SK-N-SH (cell line): ENCODE measurements at regions not wholly inside any gene's neighbourhood (a gene's known extent, or its start where the extent isn't known, plus 50 kb on each side); places are given as distances from the start of the nearest gene placed in this dataset.

Source experiments
- CTCF ChIA-PET: fragments of 300-600, 350-600 bp; formaldehyde crosslinking; extraction: SDS; loops from one replicate; lab custom pipeline; 2021; lab: Yijun Ruan, JAX
- POLR2A ChIA-PET: fragments of 350-600 bp; sonication (Branson Sonifier 250); formaldehyde crosslinking; extraction: SDS; loops from one replicate; lab custom pipeline; 2020; ENCODE audit warnings: antibody characterized with exemption, inconsistent platforms; lab: Yijun Ruan, JAX
- DNase-seq: peaks from one replicate; pipeline ENCODE4 v3.0.0; 2012
- H2AFZ ChIP-seq: fragments of 200-600 bp; sonication (generic); 2 replicates; pipeline ENCODE4 v1.8.1; 2016; ENCODE audit warnings: antibody characterized with exemption, mild to moderate bottlenecking, low read depth
- H3F3A ChIP-seq: fragments of 200-600 bp; sonication (generic); replicated peaks from 2 replicates; pipeline ENCODE3; 2016; ENCODE audit warnings: antibody characterized with exemption, mild to moderate bottlenecking; ENCODE audit not compliant: insufficient read depth
- H3K27ac ChIP-seq, 2 experiments: fragments of 200-500 bp in 1 of 2; fragments of 200-600 bp in 1 of 2; sonication (Bioruptor generic) in 1 of 2; sonication (generic), shearing (Covaris generic) in 1 of 2; 2 replicates each; pipeline versions ENCODE4 v1.5.1 to v1.6.1; 2014 to 2016; ENCODE audit warnings: low read depth in 2 of 2, inconsistent platforms in 1 of 2, low read length in 1 of 2, mild to moderate bottlenecking in 1 of 2, mixed read lengths in 1 of 2
- H3K27me3 ChIP-seq: fragments of 200-600 bp; sonication (generic), shearing (Covaris generic); 2 replicates; pipeline ENCODE4 v1.6.1; 2016; ENCODE audit warnings: mixed run types; ENCODE audit not compliant: insufficient read depth
- H3K36me3 ChIP-seq, 2 experiments: fragments of 200-500 bp in 1 of 2; fragments of 200-600 bp in 1 of 2; sonication (Bioruptor generic) in 1 of 2; sonication (generic) in 1 of 2; replicated peaks in 1 of 2; 2 replicates each; pipeline versions ENCODE3 to v1.5.1; 2014 to 2016; ENCODE audit warnings: low read length in 1 of 2, mild to moderate bottlenecking in 1 of 2; ENCODE audit not compliant: insufficient read depth in 2 of 2, control insufficient read depth in 1 of 2
- H3K4me1 ChIP-seq, 2 experiments: fragments of 200-500 bp in 1 of 2; fragments of 200-600 bp in 1 of 2; sonication (Bioruptor generic) in 1 of 2; sonication (generic), shearing (Covaris generic) in 1 of 2; 2 replicates each; pipeline versions ENCODE4 v1.5.1 to v1.6.1; 2014 to 2016; ENCODE audit warnings: low read depth in 1 of 2, low read length in 1 of 2, mixed run types in 1 of 2; ENCODE audit not compliant: insufficient read depth in 2 of 2, control insufficient read depth in 1 of 2
- H3K4me2 ChIP-seq: fragments of 200-600 bp; sonication (generic), shearing (Covaris generic); 2 replicates; pipeline ENCODE4 v1.6.1; 2017; ENCODE audit warnings: mixed run types
- H3K4me3 ChIP-seq, 2 experiments: fragments of 200-500 bp in 1 of 2; fragments of 200-600 bp in 1 of 2; sonication (Bioruptor generic) in 1 of 2; sonication (generic), shearing (Covaris generic) in 1 of 2; 2 replicates each; pipeline versions ENCODE4 v1.5.1 to v1.8.1; 2014 to 2016; ENCODE audit warnings: low read depth in 2 of 2, inconsistent platforms in 1 of 2, low read length in 1 of 2, mild to moderate bottlenecking in 1 of 2, mixed read lengths in 1 of 2, moderate library complexity in 1 of 2
- H3K79me2 ChIP-seq: fragments of 200-600 bp; sonication (generic); 2 replicates; pipeline ENCODE4 v1.8.1; 2017; ENCODE audit warnings: mild to moderate bottlenecking; ENCODE audit not compliant: insufficient read depth
- H3K9ac ChIP-seq: fragments of 200-600 bp; sonication (generic); 2 replicates; pipeline ENCODE4 v1.6.1; 2017; ENCODE audit warnings: mixed run types
- H3K9me2 ChIP-seq: fragments of 200-600 bp; sonication (generic); 2 replicates; pipeline ENCODE4 v1.6.1; 2017; ENCODE audit warnings: mixed run types
- H3K9me3 ChIP-seq: fragments of 200-600 bp; sonication (generic); 2 replicates; pipeline ENCODE4 v1.6.1; 2017; ENCODE audit warnings: mixed run types, mild to moderate bottlenecking, moderate library complexity
- H4K20me1 ChIP-seq: fragments of 200-600 bp; sonication (generic); 2 replicates; pipeline ENCODE4 v1.6.1; 2017; ENCODE audit warnings: mild to moderate bottlenecking, mixed run types; ENCODE audit not compliant: insufficient read depth
- EZH2phosphoT487 ChIP-seq: fragments of 200-600 bp; sonication (generic); IDR thresholded peaks from 2 replicates; pipeline ENCODE4 v1.6.1; 2017; ENCODE audit warnings: low read depth, mixed run types, mild to moderate bottlenecking, antibody characterized with exemption, moderate library complexity, borderline replicate concordance
- FOSL2 ChIP-seq: IDR thresholded peaks from 2 replicates; pipeline ENCODE4 v1.4.0; 2012; ENCODE audit warnings: low read depth, mild to moderate bottlenecking, moderate library complexity, borderline replicate concordance
- FOXJ3 ChIP-seq: sonication (generic); formaldehyde crosslinking; IDR thresholded peaks from 2 replicates; pipeline ENCODE4 v1.5.1; 2020; ENCODE audit warnings: mild to moderate bottlenecking, missing genetic modification reagents
- GATA2 ChIP-seq: sonication (generic); formaldehyde crosslinking; IDR thresholded peaks from 2 replicates; pipeline ENCODE4 v1.5.0; 2020; ENCODE audit warnings: mild to moderate bottlenecking, missing genetic modification reagents
- JUND ChIP-seq: IDR thresholded peaks from 2 replicates; pipeline ENCODE4 v1.4.0; 2012
- MAX ChIP-seq: IDR thresholded peaks from 2 replicates; pipeline ENCODE4 v1.4.0; 2012; ENCODE audit warnings: low read depth
- MEF2A ChIP-seq: IDR thresholded peaks from 2 replicates; pipeline ENCODE4 v1.4.0; 2012; ENCODE audit warnings: low read depth, borderline replicate concordance
- MXI1 ChIP-seq: IDR thresholded peaks from 2 replicates; pipeline ENCODE4 v1.6.1; 2012; ENCODE audit warnings: mild to moderate bottlenecking, low read depth, low read length, improper control_type of control experiment
- NRF1 ChIP-seq: IDR thresholded peaks from 2 replicates; pipeline ENCODE4 v1.6.1; 2012; ENCODE audit warnings: low read depth, mild to moderate bottlenecking, low read length
- PBX3 ChIP-seq: IDR thresholded peaks from 2 replicates; pipeline ENCODE4; 2012
- POLR2AphosphoS5 ChIP-seq: IDR thresholded peaks from 2 replicates; pipeline ENCODE4 v1.6.1; 2012; ENCODE audit warnings: low read depth, low read length
- RAD21 ChIP-seq: IDR thresholded peaks from 2 replicates; pipeline ENCODE4 v1.6.1; 2012; ENCODE audit warnings: mild to moderate bottlenecking, low read length
- RCOR1 ChIP-seq: fragments of 150-350 bp; IDR thresholded peaks from 2 replicates; pipeline ENCODE4 v1.6.1; 2017; ENCODE audit warnings: antibody characterized with exemption, low read length
- REST ChIP-seq: IDR thresholded peaks from 2 replicates; pipeline ENCODE4 v1.6.1; 2012; ENCODE audit warnings: mild to moderate bottlenecking, low read depth, low read length, moderate library complexity
- RXRA ChIP-seq: IDR thresholded peaks from 2 replicates; pipeline ENCODE4 v1.4.0; 2012; ENCODE audit warnings: low read depth, mild to moderate bottlenecking, borderline replicate concordance
- SIN3A ChIP-seq: IDR thresholded peaks from 2 replicates; pipeline ENCODE4 v1.6.1; 2012; ENCODE audit warnings: low read depth, mild to moderate bottlenecking, low read length, moderate library complexity, borderline replicate concordance
- SMC3 ChIP-seq: IDR thresholded peaks from 2 replicates; pipeline ENCODE4 v1.6.1; 2012; ENCODE audit warnings: low read depth, low read length, improper control_type of control experiment
- TCF12 ChIP-seq: IDR thresholded peaks from 2 replicates; pipeline ENCODE4 v1.4.0; 2012
- USF2 ChIP-seq: fragments of 150-350 bp; IDR thresholded peaks from 2 replicates; pipeline ENCODE4 v1.6.1; 2017; ENCODE audit warnings: antibody characterized with exemption, low read length, low read depth, borderline replicate concordance
- YY1 ChIP-seq: IDR thresholded peaks from 2 replicates; pipeline ENCODE4 v1.4.0; 2012; ENCODE audit warnings: low read depth, mild to moderate bottlenecking
- WGBS: methylation state at CpG from one replicate; pipeline ENCODE4 v1.1.6; 2017; ENCODE audit warnings: low lambda C conversion rate; 5-methylcytosine and 5-hydroxymethylcytosine counted together

- no peaks in the 10 kb centered on the region for H3K36me3 ChIP-seq
- no peak overlapping the region for H3K27ac ChIP-seq
- no peaks in the 10 kb centered on the region for H3F3A ChIP-seq
- no peaks in the 10 kb centered on the region for H3K4me1 ChIP-seq
- POLR2A ChIA-PET: no interaction called here
- no peak for DNase-seq
- CTCF ChIA-PET: no interaction called here
- H3K9ac ChIP-seq: no peak overlapping the region
- no peak overlapping the region for H2AFZ ChIP-seq
- no peaks in the 10 kb centered on the region for H3K9me2 ChIP-seq
- H3K27me3 ChIP-seq: no peaks in the 10 kb centered on the region
- WGBS: 37% methylated on average over 2 of the region's 2 CpGs
- H3K4me2 ChIP-seq: no peak overlapping the region
- H4K20me1 ChIP-seq: no peaks in the 10 kb centered on the region
- H3K9me3 ChIP-seq: no peaks in the 10 kb centered on the region
- TF ChIP-seq RXRA (no peak), SIN3A (no peak), SMC3 (no peak), FOSL2 (no peak), RCOR1 (no peak), EZH2phosphoT487 (no peak), GATA2 (CRISPR knock-in tag) (no peak), REST (no peak), JUND (no peak), MEF2A (no peak), MAX (no peak), NRF1 (no peak), POLR2AphosphoS5 (no peak), USF2 (no peak), YY1 (no peak), PBX3 (no peak), MXI1 (no peak), TCF12 (no peak), RAD21 (no peak), FOXJ3 (CRISPR knock-in tag) (no peak)
- no peak overlapping the region for H3K4me3 ChIP-seq
- H3K79me2 ChIP-seq: no peaks in the 10 kb centered on the region
Observed at GRCh38 chr2:147173798-147174197, 671.0 kb upstream of the ACVR2A start.
